HL-60/S4 treated with phorbol 12-myristate 13-acetate at 8.2 ng/mL for 4 days and 3 days (cell line): ENCODE measurements at regions not wholly inside any gene's neighbourhood (a gene's known extent, or its start where the extent isn't known, plus 50 kb on each side); places are given as distances from the start of the nearest gene placed in this dataset.
"Not testable (repeated sequence)": the region's sequence is repeated elsewhere in the genome, so short reads cannot be mapped to it uniquely, and the experiment has no call there.

Experiments
- in situ Hi-C: fragments of 300-500 bp; cut with MboI; formaldehyde crosslinking; loops from 2 replicates; pipeline ENCODE4 v1.15.0; 2022; ENCODE audit warnings: low sequenced_read_pairs

DNA sequence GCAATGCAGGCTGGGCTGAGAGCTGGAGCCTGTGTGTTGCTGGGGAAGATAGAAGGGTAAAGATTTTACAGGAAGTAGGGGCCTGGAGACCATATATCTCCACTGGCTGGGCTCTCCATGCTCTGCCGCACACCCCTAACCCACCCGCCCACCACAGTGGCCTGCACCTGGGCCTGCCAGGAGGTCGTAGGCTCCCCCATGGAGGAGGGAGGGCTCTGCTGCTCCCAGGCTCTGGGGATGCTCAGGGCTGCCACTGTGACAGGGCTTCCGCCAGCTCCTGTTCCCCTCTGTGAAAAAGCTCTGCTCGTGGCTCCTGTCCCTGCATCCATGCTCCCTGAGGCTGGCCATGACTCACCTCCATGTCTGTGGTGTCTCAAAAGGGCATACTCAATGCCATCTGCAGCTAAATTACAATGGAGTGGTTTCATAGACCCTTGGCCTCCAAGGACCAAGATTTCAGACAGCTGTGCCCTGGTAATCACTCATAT lies 106.0 kb downstream of the CXCL12 start:
- in situ Hi-C loops: no loop called here

DNA sequence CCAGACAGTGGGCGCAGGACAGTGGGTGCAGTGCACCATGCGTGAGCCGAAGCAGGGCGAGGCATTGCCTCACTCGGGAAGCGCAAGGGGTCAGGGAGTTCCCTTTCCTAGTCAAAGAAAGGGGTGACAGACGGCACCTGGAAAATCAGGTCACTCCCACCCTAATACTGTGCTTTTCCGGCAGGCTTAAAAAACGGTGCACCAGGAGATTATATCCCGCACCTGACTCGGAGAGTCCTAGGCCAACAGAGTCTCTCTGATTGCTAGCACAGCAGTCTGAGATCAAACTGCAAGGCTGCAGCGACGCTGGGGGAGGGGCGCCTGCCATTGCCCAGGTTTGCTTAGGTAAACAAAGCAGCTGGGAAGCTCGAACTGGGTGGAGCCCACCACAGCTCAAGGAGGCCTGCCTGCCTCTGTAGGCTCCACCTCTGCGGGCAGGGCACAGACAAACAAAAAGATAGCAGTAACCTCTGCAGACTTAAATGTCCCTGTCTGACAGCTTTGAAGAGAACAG lies 116.4 kb downstream of the CXCL12 start:
- in situ Hi-C loops: not testable (repeated sequence)

DNA sequence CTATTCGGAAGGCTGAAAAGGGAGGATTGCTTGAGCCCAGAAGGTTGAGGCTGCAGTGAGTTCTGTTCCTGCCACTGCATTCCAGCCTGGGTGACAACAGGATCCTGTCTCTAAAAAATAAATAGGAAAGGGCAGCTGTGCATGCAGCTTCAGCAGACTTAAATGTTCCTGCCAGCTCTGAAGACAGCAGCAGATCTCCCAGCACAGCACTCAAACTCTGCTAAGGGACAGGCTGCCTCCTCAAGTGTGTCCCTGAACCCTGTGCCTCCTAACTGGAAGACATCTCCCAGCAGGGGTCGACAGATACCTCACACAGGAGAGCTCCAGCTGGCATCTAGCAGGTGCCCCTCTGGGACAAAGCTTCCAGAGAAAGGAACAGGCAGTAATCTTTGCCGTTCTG lies 117.9 kb downstream of the CXCL12 start:
- in situ Hi-C loops: no loop called here

- in situ Hi-C loops: no loop called here
These were observed 120.7 kb downstream of the CXCL12 start for GRCh38 chr10:44264244-44264643.

GRCh38 chr10:44263771-44264170 lies 121.1 kb downstream of the CXCL12 start:
- in situ Hi-C loops: no loop called here

DNA sequence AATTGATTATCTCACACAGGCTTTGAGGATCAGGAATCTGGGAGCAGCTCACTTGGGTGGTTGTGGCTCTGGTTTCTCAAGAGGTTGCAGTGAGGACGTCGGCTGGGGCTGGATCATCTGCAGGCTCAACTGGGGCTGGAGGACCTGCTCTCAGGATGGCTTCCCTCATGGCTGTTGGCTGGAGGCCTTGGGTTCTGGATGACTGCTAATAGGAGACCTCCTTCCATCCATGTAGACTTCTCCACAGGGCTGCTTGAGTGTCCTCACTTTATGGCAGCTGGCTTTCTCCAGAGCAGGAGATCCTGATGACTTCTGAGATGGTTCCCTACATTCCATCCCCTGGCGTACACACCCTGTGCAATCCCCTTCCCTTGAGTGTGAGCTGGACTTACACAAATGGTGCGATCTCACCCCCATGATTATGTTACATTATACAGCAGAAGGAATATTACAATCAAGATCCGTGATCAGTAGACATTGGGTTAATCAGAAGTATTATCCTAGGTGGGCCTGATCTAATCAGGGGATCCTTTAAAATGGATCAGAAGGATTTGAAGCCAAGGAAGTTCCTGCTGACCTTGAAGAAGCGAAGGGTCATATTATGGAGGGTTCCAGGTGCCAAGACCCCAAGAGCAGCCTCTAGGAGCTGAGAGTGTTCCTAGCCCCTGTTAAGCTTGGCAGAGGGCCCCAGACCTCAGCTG lies 122.2 kb downstream of the CXCL12 start:
- in situ Hi-C loops: no loop called here

DNA sequence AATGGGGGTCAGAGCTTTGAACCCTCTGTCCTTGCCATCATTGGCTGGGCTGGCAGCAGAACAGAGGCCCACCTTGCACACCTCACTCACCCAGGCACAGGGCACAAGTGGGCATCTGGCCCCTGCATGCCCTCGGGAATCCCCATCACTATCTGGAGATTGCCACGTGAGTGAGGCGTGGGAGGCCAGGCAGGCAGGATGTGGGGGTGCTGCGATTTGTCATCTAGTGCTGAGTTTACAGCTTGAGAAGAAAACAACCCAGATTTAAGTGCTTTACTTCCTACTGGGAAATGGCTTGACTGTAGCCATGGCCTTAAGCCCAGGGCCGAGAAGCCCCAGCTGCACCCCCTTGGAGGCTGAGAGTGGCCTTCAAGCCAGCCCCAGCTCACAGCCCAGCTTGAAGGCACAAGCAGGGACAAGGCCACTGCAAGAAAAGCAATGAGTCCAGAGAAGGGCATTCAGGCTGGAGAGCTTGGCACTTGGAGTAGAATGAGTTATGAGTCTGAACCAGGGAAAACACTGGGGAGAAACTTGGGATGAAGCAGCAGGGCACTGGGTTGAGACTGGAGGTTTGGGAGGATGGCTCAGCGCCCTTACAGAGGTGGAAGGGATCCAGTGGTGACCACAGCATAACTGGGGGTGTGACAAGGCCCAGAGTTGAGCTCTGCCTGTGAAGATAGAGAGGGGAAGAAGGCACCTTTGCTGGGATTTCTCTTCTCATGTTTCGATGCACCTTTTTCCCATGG lies 123.0 kb downstream of the CXCL12 start:
- in situ Hi-C loops: no loop called here

GRCh38 chr10:44261296-44261695 lies 123.6 kb downstream of the CXCL12 start:
- in situ Hi-C loops: no loop called here

GRCh38 chr10:44260286-44260928 lies 124.5 kb downstream of the CXCL12 start:
- in situ Hi-C loops: no loop called here

DNA sequence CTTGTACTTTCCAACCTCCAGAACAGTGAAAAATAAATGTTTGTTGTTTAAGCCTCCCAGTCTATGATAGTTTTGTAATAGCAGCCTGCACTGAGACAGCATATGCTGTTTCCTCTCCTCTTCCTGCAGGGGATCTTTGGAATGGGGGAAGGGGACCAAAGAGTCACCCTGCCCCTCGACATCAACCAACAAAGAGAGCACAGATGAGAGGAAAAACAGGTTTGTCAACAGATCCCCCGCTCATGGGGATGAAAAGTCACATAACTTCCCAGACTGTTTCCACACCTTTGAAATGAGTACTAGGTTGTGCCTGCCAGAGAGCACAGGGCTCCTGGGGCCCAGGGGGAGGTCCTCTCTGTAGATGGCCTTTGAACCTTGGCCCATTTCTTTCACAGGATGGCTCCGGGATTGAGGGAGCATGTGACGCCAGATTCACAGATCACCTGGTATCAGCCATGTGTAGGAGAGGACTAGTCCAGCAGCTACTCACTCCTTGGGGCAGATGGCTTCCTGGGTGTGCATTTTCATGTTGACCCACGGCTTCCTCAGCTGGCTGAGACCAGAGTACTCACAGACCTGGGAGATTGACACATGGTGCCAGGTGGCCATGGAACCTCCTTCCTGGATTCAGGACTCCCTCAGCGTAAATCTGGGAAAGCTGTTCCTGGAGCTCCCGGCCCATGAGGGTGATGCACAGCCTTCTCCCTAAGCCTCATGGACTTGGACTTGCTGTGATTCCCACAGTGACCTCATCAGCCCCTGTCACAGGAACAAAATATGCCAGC lies 125.6 kb downstream of the CXCL12 start:
- in situ Hi-C loops: no loop called here

GRCh38 chr10:44258460-44259089 lies 126.3 kb downstream of the CXCL12 start:
- in situ Hi-C loops: no loop called here

DNA sequence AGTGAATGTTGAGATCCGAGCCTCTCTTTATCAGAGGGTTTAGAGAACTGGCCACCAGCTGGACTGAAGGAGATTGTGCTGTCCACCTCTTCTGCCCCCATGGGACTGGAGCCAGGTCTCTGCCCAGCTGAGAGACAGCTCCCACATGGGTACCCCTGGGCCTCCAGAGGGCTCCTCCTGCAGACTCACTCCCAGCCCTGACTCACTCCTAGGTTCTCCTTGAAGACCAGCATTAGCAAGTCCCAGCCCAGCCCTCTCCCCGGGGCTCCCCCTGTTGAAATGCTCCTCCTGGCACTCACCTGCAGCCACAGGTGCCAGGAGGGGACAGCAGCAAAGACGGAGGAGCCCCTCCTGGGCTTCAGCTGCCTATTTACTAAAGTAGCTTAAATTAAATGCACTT lies 126.9 kb downstream of the CXCL12 start:
- in situ Hi-C loops: no loop called here

GRCh38 chr10:44253769-44254462 lies 131.0 kb downstream of the CXCL12 start:
- in situ Hi-C loops: no loop called here

- in situ Hi-C loops: not testable (repeated sequence)
These were observed 132.3 kb downstream of the CXCL12 start for GRCh38 chr10:44252631-44253030.

- in situ Hi-C loops: not testable (repeated sequence)
These were observed 135.0 kb downstream of the CXCL12 start for GRCh38 chr10:44249933-44250332.

- in situ Hi-C loops: no loop called here
These were observed 135.4 kb downstream of the CXCL12 start for GRCh38 chr10:44249490-44249889.

GRCh38 chr10:44246700-44247099 lies 138.2 kb downstream of the CXCL12 start:
- in situ Hi-C loops: not testable (repeated sequence)

DNA sequence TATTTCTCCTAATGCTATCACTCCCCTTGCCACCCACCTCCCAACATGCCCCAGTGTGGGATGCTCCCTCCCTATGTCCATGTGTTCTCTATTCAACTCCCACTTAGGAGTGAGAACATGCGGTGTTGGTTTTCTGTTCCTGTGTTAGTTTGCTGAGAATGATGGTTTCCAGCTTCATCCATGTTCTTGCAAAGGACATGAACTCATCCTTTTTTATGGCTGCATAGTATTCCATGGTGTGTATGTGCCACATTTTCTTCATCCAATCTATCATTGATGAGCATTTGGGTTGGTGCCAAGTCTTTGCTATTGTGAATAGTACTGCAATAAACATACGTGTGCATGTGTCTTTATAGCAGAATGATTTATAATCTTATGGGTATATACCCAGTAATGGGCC lies 138.6 kb downstream of the CXCL12 start:
- in situ Hi-C loops: not testable (repeated sequence)

GRCh38 chr10:44245601-44245938 lies 139.3 kb downstream of the CXCL12 start:
- in situ Hi-C loops: no loop called here
